Mammary epithelial cell (primary cell): ENCODE measurements at regions not wholly inside any gene's neighbourhood (a gene's known extent, or its start where the extent isn't known, plus 50 kb on each side); places are given as distances from the start of the nearest gene placed in this dataset.

Experiments used
- EZH2 ChIP-seq: IDR thresholded peaks from 2 replicates; pipeline ENCODE4 v1.6.1; 2012; ENCODE audit warnings: low read length, inconsistent platforms, borderline replicate concordance
- TF ChIP-seq, protein P1 (sequence below), 2 donors: IDR thresholded peaks in 1 of 2; conservative IDR thresholded peaks in 1 of 2; 2 replicates each; pipeline ENCODE4 v1.5.1; 2011 to 2012; ENCODE audit warnings: inconsistent platforms in 2 of 2, low read length in 2 of 2, mild to moderate bottlenecking in 2 of 2, control low read depth in 1 of 2, low read depth in 1 of 2; ENCODE audit not compliant: insufficient read depth in 1 of 2; ENCODE audit errors: extremely low read depth in 1 of 2

DNA sequence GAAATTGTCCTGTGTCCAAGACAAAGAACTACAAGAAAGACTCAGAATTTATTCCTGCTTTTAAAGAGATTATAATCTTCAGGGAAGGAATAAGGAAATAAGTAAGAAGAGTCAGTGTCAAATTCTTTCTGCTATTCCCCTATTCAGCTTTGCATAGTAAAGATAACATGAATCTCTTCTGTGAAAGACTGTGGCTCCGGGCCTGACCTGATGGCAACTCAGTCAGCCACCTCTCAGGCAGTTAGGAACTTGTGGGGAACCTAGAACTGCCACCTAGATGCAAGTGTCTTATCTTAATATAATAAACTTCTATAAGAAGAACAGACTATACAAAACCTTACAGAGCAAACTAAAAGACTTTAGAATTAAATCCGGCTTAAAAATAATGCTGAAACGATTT is 382.0 kb downstream of the RAD51AP2 start:
- TF ChIP-seq, protein P1, sequence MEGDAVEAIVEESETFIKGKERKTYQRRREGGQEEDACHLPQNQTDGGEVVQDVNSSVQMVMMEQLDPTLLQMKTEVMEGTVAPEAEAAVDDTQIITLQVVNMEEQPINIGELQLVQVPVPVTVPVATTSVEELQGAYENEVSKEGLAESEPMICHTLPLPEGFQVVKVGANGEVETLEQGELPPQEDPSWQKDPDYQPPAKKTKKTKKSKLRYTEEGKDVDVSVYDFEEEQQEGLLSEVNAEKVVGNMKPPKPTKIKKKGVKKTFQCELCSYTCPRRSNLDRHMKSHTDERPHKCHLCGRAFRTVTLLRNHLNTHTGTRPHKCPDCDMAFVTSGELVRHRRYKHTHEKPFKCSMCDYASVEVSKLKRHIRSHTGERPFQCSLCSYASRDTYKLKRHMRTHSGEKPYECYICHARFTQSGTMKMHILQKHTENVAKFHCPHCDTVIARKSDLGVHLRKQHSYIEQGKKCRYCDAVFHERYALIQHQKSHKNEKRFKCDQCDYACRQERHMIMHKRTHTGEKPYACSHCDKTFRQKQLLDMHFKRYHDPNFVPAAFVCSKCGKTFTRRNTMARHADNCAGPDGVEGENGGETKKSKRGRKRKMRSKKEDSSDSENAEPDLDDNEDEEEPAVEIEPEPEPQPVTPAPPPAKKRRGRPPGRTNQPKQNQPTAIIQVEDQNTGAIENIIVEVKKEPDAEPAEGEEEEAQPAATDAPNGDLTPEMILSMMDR (conservative IDR thresholded peaks at IDR 0.05 in 1 of 2, IDR thresholded peaks at IDR 0.05 in 1 of 2; ENCODE audit: extremely low read depth in 1 of 2, insufficient read depth in 1 of 2, low read depth in 1 of 2, low read length in 2 of 2), result no peak
- TF ChIP-seq EZH2, result no peak
